Keratinocyte (primary cell): ENCODE measurements at regions not wholly inside any gene's neighbourhood (a gene's known extent, or its start where the extent isn't known, plus 50 kb on each side); places are given as distances from the start of the nearest gene placed in this dataset.

Source experiments
- DNase-seq: peaks from one replicate; pipeline ENCODE4 v3.0.0-alpha.2; 2011; ENCODE audit warnings: low read depth, missing footprints, low spot score
- FAIRE-seq: peaks from 2 replicates; lab custom pipeline; 2011; peaks lifted over from hg19 to GRCh38; lab: Jason Lieb, UNC
- H2AFZ ChIP-seq: 2 replicates; pipeline ENCODE4 v1.6.0; 2012; ENCODE audit warnings: low read length, control low read depth, inconsistent platforms; ENCODE audit not compliant: control insufficient read depth
- H3K27ac ChIP-seq: 2 replicates; pipeline ENCODE4 v1.5.1; 2011; ENCODE audit warnings: low read length; ENCODE audit not compliant: control insufficient read depth, insufficient read depth
- H3K27me3 ChIP-seq: 3 replicates; pipeline ENCODE4 v1.6.0; 2011; ENCODE audit warnings: low read length; ENCODE audit not compliant: control insufficient read depth, insufficient read depth; ENCODE audit errors: extremely low read depth
- H3K36me3 ChIP-seq, 2 experiments: 2 replicates in 1 of 2; 3 replicates in 1 of 2; pipeline ENCODE4 v1.5.1; 2011; ENCODE audit warnings: low read length in 2 of 2, mild to moderate bottlenecking in 1 of 2; ENCODE audit not compliant: control insufficient read depth in 2 of 2, insufficient read depth in 2 of 2; ENCODE audit errors: extremely low read depth in 1 of 2
- H3K4me1 ChIP-seq: 3 replicates; pipeline ENCODE4 v1.5.1; 2011; ENCODE audit warnings: low read length; ENCODE audit not compliant: control insufficient read depth, insufficient read depth; ENCODE audit errors: extremely low read depth
- H3K4me2 ChIP-seq: 3 replicates; pipeline ENCODE4 v1.6.0; 2011; ENCODE audit warnings: low read depth, low read length; ENCODE audit not compliant: control insufficient read depth, insufficient read depth; ENCODE audit errors: extremely low read depth
- H3K4me3 ChIP-seq, 3 experiments: fragments of 200-600 bp in 1 of 3; sonication (generic) in 1 of 3; 2 replicates in 2 of 3; 3 replicates in 1 of 3; pipeline ENCODE4 v1.5.1; 2011 to 2016; ENCODE audit warnings: low read length in 3 of 3, mild to moderate bottlenecking in 3 of 3, control low read depth in 2 of 3, inconsistent platforms in 1 of 3, low read depth in 1 of 3, mixed read lengths in 1 of 3, mixed run types in 1 of 3, moderate library complexity in 1 of 3; ENCODE audit not compliant: control insufficient read depth in 2 of 3, insufficient read depth in 2 of 3; ENCODE audit errors: extremely low read depth in 1 of 3
- H3K79me2 ChIP-seq: 2 replicates; pipeline ENCODE4 v1.6.0; 2012; ENCODE audit warnings: low read length; ENCODE audit not compliant: control insufficient read depth, insufficient read depth
- H3K9ac ChIP-seq: 3 replicates; pipeline ENCODE4 v1.6.0; 2011; ENCODE audit warnings: low read length; ENCODE audit not compliant: control insufficient read depth, insufficient read depth; ENCODE audit errors: extremely low read depth
- H3K9me1 ChIP-seq: 3 replicates; pipeline ENCODE4 v1.6.0; 2011; ENCODE audit warnings: low read length; ENCODE audit not compliant: control insufficient read depth, insufficient read depth; ENCODE audit errors: extremely low read depth
- H3K9me3 ChIP-seq: 2 replicates; pipeline ENCODE4 v1.5.1; 2012; ENCODE audit warnings: low read depth, low read length; ENCODE audit not compliant: control insufficient read depth
- H4K20me1 ChIP-seq: 3 replicates; pipeline ENCODE4 v1.6.0; 2011; ENCODE audit warnings: low read length; ENCODE audit not compliant: control insufficient read depth, insufficient read depth; ENCODE audit errors: extremely low read depth
- EZH2 ChIP-seq: IDR thresholded peaks from one replicate; pipeline ENCODE4 v1.6.1; 2012; ENCODE audit warnings: inconsistent platforms, mild to moderate bottlenecking, low read length, moderate library complexity
- dilution Hi-C: fragments of 300-500 bp; cut with MboI; formaldehyde crosslinking; loops from one replicate; pipeline ENCODE4 v1.7.0; 2020; ENCODE audit warnings: low sequenced_read_pairs; ENCODE audit not compliant: extremely low pct_ligation_motif_present
- small RNA-seq, 3 experiments: library from RNA; depleted of rRNA; stranded (forward); fragments of <200 nt; gene quantifications; one replicate each; pipeline ENCODE3, GENCODE V24; 2012; ENCODE audit warnings: low read depth in 3 of 3, low replicate concordance in 1 of 3; ENCODE audit not compliant: insufficient read length in 3 of 3
- TF ChIP-seq, protein P1 (sequence below), 3 experiments: IDR thresholded peaks in 1 of 3; conservative IDR thresholded peaks in 1 of 3; optimal IDR thresholded peaks in 1 of 3; 2 replicates in 2 of 3; 3 replicates in 1 of 3; pipeline versions ENCODE3 to v1.5.1; 2011; ENCODE audit warnings: low read length in 3 of 3, mild to moderate bottlenecking in 3 of 3, moderate library complexity in 2 of 3, control low read depth in 1 of 3, inconsistent platforms in 1 of 3; ENCODE audit not compliant: insufficient read depth in 2 of 3; ENCODE audit errors: extremely low read depth in 1 of 3

DNA sequence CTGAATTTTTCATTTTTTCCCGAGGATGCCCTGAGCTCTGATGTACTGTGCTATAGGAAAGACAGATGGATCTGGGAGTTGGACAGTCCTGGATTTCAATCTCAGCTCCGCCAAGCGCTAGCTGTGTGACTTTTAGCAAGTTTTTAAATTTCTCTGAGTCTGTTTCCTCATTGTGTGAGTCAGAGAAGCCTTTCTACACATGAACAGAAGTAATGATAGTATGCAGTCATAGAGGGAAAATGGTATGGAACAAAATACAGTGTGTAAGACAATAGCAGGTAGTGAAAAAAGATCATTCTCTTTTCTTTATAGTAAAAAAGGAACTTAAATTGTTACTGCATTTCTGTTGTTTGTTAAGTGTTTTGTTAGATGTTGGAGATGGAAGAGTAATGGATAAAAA, 52.4 kb upstream of the PPM1B start:
- peaks cover 17% of the 10 kb centered on the region for H3K4me1 ChIP-seq
- TF ChIP-seq, protein P1, sequence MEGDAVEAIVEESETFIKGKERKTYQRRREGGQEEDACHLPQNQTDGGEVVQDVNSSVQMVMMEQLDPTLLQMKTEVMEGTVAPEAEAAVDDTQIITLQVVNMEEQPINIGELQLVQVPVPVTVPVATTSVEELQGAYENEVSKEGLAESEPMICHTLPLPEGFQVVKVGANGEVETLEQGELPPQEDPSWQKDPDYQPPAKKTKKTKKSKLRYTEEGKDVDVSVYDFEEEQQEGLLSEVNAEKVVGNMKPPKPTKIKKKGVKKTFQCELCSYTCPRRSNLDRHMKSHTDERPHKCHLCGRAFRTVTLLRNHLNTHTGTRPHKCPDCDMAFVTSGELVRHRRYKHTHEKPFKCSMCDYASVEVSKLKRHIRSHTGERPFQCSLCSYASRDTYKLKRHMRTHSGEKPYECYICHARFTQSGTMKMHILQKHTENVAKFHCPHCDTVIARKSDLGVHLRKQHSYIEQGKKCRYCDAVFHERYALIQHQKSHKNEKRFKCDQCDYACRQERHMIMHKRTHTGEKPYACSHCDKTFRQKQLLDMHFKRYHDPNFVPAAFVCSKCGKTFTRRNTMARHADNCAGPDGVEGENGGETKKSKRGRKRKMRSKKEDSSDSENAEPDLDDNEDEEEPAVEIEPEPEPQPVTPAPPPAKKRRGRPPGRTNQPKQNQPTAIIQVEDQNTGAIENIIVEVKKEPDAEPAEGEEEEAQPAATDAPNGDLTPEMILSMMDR (optimal IDR thresholded peaks at IDR 0.05 in 1 of 3, IDR thresholded peaks at IDR 0.05 in 1 of 3, conservative IDR thresholded peaks at IDR 0.05 in 1 of 3; ENCODE audit: extremely low read depth in 1 of 3, insufficient read depth in 2 of 3, low read length in 3 of 3) = no peak
- no peak for TF ChIP-seq EZH2
- no peaks in the 10 kb centered on the region for H3K36me3 ChIP-seq
- no peak for FAIRE-seq
- H3K27me3 ChIP-seq = no peaks in the 10 kb centered on the region
- H3K4me3 ChIP-seq = no peak overlapping the region
- H3K4me2 ChIP-seq = no peak overlapping the region
- no peaks in the 10 kb centered on the region for H3K9me3 ChIP-seq
- no peak overlapping the region for H3K9ac ChIP-seq
- no peak overlapping the region for H2AFZ ChIP-seq
- no peaks in the 10 kb centered on the region for H4K20me1 ChIP-seq
- H3K9me1 ChIP-seq = no peaks in the 10 kb centered on the region
- dilution Hi-C loops = no loop called here
- H3K79me2 ChIP-seq = no peaks in the 10 kb centered on the region
- H3K27ac ChIP-seq = no peak overlapping the region
- no peak for DNase-seq

DNA sequence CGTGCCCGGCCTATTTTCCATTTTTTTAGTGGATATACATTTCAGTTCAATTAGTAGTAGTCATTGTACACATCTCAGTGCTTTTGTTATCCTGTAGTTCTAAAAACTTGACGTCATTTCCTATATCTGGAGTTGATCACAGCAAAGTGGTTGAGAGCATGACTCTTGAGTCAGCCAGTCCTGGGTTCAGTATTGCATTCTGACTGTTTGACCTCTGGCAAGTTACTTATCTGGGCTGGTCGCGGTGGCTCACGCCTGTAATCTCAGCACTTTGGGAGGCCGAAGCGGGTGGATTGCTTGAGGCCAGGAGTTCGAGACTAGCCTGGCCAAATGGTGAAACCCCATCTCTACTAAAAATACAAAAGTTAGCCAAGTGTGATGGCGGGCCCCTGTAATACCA, 50.4 kb upstream of the PPM1B start:
- no peaks in the 10 kb centered on the region for H3K79me2 ChIP-seq
- dilution Hi-C loops = no loop called here
- no peak overlapping the region for H3K27ac ChIP-seq
- no peaks in the 10 kb centered on the region for H3K36me3 ChIP-seq
- H2AFZ ChIP-seq = no peak overlapping the region
- no peaks in the 10 kb centered on the region for H4K20me1 ChIP-seq
- H3K27me3 ChIP-seq = no peaks in the 10 kb centered on the region
- H3K9me3 ChIP-seq = no peaks in the 10 kb centered on the region
- H3K4me2 ChIP-seq = no peak overlapping the region
- FAIRE-seq (no peak), DNase-seq (no peak)
- H3K4me1 ChIP-seq = peaks cover 12% of the 10 kb centered on the region
- no peak overlapping the region for H3K9ac ChIP-seq
- no peak overlapping the region for H3K4me3 ChIP-seq
- H3K9me1 ChIP-seq = no peaks in the 10 kb centered on the region
- TF ChIP-seq, protein P1 (optimal IDR thresholded peaks at IDR 0.05 in 1 of 3, IDR thresholded peaks at IDR 0.05 in 1 of 3, conservative IDR thresholded peaks at IDR 0.05 in 1 of 3; ENCODE audit: extremely low read depth in 1 of 3, insufficient read depth in 2 of 3, low read length in 3 of 3) = no peak
- no peak for TF ChIP-seq EZH2

Small RNAs in the stretch of these regions (small RNA-seq; reads per million reads assigned to genes)
- gene AC019129.1 = 0 reads per million in 3 experiments
